ENCODE measurements at regions not wholly inside any gene's neighbourhood (a gene's known extent, or its start where the extent isn't known, plus 50 kb on each side); places are given as distances from the start of the nearest gene placed in this dataset.

GRCh38 chr4:133316909-133317308 is 167.8 kb downstream of the PCDH10 start:
- Histone ChIP-seq H3F3A (replicated peaks; ENCODE audit: insufficient read depth) (no peaks in the 10 kb centered on the region), H3K4me2 (no peak overlapping the region), H3K27ac (ENCODE audit: low read depth in 2 of 2, low read length in 1 of 2) (no peak overlapping the region), H4K20me1 (ENCODE audit: insufficient read depth) (no peaks in the 10 kb centered on the region), H2AFZ (ENCODE audit: low read depth) (no peak overlapping the region), H3K9me3 (no peaks in the 10 kb centered on the region), H3K4me3 (ENCODE audit: low read depth in 2 of 2, low read length in 1 of 2) (no peak overlapping the region), H3K9ac (no peak overlapping the region), H3K27me3 (ENCODE audit: insufficient read depth) (no peaks in the 10 kb centered on the region; the same call in 1 of the 2 replicates), H3K9me2 (no peaks in the 10 kb centered on the region), H3K79me2 (ENCODE audit: insufficient read depth) (no peaks in the 10 kb centered on the region), H3K36me3 (replicated peaks in 1 of 2; ENCODE audit: control insufficient read depth in 1 of 2, insufficient read depth in 2 of 2, low read length in 1 of 2) (no peaks in the 10 kb centered on the region), H3K4me1 (ENCODE audit: control insufficient read depth in 1 of 2, insufficient read depth in 2 of 2, low read depth in 1 of 2, low read length in 1 of 2) (no peaks in the 10 kb centered on the region)
- no peak for DNase-seq
- CTCF ChIA-PET: no interaction called here
- TF ChIP-seq IRF3 (IDR thresholded peaks at IDR 0.05; ENCODE audit: low read depth, low read length): no peak
- TF ChIP-seq ZBTB33 (IDR thresholded peaks at IDR 0.05; ENCODE audit: borderline replicate concordance, low read depth): no peak
- TF ChIP-seq TEAD4 (IDR thresholded peaks at IDR 0.05; ENCODE audit: borderline replicate concordance, insufficient read depth): no peak
- no peak for TF ChIP-seq EP300 (IDR thresholded peaks at IDR 0.05; ENCODE audit: borderline replicate concordance in 1 of 2, low read depth in 1 of 2, low read length in 1 of 2)
- WGBS (ENCODE audit: low lambda C conversion rate): 21% methylated on average over 5 of the region's 5 CpGs
- POLR2A ChIA-PET: no interaction called here

- TF ChIP-seq YY1 (IDR thresholded peaks at IDR 0.05; ENCODE audit: low read depth) (no peak), JUND (IDR thresholded peaks at IDR 0.05) (no peak), RCOR1 (IDR thresholded peaks at IDR 0.05; ENCODE audit: low read length) (no peak), USF2 (IDR thresholded peaks at IDR 0.05; ENCODE audit: borderline replicate concordance, low read depth, low read length) (no peak), TAF1 (IDR thresholded peaks at IDR 0.05; ENCODE audit: borderline replicate concordance, low read depth, low read length) (no peak)
- H3K36me3 ChIP-seq (replicated peaks in 1 of 2; ENCODE audit: control insufficient read depth in 1 of 2, insufficient read depth in 2 of 2, low read length in 1 of 2): no peaks in the 10 kb centered on the region
- POLR2A ChIA-PET: no interaction called here
- no peak overlapping the region for H3K9ac ChIP-seq
- no peaks in the 10 kb centered on the region for H4K20me1 ChIP-seq (ENCODE audit: insufficient read depth)
- DNase-seq: no peak
- no peaks in the 10 kb centered on the region for H3K9me2 ChIP-seq
- H3K79me2 ChIP-seq (ENCODE audit: insufficient read depth): no peaks in the 10 kb centered on the region
- no peak overlapping the region for H3K4me3 ChIP-seq (ENCODE audit: low read depth in 2 of 2, low read length in 1 of 2)
- no peak overlapping the region for H3K4me2 ChIP-seq
- H3K27me3 ChIP-seq (ENCODE audit: insufficient read depth): no peaks in the 10 kb centered on the region
- H3K4me1 ChIP-seq (ENCODE audit: control insufficient read depth in 1 of 2, insufficient read depth in 2 of 2, low read depth in 1 of 2, low read length in 1 of 2): no peaks in the 10 kb centered on the region
- WGBS (ENCODE audit: low lambda C conversion rate): 2% methylated on average over 1 of the region's 1 CpG
- H3F3A ChIP-seq (replicated peaks; ENCODE audit: insufficient read depth): no peaks in the 10 kb centered on the region
- H3K27ac ChIP-seq (ENCODE audit: low read depth in 2 of 2, low read length in 1 of 2): no peak overlapping the region
- no peak overlapping the region for H2AFZ ChIP-seq (ENCODE audit: low read depth)
- CTCF ChIA-PET: interaction anchor here (0.9 kb wide), 1 partner anchor 13 kb away, joined by 3 read pairs; no protein-coding TSS in a partner anchor
- no peaks in the 10 kb centered on the region for H3K9me3 ChIP-seq
Observed at GRCh38 chr4:133314991-133315390, 165.9 kb downstream of the PCDH10 start.
